SH-SY5Y (cell line): ENCODE measurements at regions not wholly inside any gene's neighbourhood (a gene's known extent, or its start where the extent isn't known, plus 50 kb on each side); places are given as distances from the start of the nearest gene placed in this dataset.

ENCODE experiments used
- GATA2 ChIP-seq: IDR thresholded peaks from 2 replicates; pipeline ENCODE4 v1.6.1; 2011; ENCODE audit warnings: mild to moderate bottlenecking, low read depth, low read length
- GATA3 ChIP-seq: IDR thresholded peaks from 2 replicates; pipeline ENCODE4 v1.6.1; 2011; ENCODE audit warnings: low read depth, mild to moderate bottlenecking, low read length, moderate library complexity

DNA sequence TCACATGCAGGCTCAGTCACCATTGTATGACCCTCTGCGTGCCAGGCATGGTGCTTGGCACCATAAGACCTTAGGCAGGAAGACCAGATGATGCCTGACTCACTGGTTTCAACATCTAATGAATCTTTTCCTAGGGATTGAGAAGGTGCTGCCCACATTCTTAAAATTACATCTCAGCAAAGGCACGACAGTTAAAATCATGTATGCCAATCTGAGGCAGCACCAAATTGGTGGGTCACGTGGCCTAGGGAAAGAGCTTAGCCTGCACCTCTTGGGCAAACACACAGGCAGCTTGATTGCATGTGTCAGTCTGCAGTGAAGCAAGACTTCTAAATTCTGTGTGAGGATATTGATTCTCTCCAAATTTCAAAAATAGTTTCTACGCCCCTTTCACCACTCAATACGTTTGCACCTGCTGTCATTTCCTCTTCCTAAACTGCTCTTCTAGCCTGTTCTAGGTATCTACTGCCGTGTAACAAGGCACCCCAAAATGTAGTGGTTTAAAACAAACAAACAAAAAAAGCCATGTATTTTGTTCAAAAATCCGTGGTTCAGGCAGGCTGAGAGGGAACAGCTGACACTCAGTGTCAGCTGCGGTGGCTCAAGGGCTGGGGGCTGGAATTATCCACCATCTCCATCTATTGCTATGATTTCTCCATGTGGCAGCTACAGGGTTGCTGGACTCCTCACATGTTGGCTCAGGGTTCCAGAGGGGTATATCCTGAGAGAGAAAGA is 160.2 kb upstream of the FGGY start:
- TF ChIP-seq GATA3: no peak

DNA sequence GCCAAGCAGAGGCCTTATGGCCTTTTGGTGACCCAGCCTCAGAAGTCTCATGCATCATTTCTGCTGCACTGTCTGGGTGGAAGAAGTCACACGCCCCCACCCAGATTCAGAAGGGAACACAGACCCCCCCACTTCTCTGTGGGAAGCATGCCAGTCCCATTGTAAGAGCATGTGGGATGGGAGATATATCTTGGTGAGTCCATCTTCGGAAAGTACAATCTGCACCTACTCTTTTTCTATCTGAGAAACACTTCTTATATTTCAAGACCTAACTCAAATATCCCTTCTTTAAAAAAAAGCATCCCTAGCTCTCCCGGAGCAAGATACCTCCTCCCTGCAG is 159.6 kb upstream of the FGGY start:
- TF ChIP-seq GATA2 (no peak), GATA3 (no peak)

DNA sequence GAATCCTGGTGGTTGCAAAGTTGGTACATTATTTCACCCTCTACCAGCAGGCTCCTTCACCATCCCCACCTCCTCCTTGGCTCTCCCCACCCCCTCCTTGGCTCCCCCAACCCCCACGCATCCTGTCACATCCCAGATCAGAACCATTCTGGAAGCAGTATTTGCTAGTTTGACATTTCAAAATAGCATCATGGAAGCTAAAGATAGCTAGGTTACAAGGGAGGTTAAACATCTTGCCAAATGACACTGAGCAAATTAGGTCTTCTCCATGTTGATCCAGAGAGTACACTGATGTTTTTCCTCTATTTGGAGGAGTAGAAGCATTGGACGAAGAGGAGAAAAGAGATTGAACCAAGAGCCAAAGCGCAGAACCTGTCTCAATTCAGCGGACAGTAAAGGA is 158.9 kb upstream of the FGGY start:
- TF ChIP-seq GATA3 (no peak), GATA2 (no peak)

DNA sequence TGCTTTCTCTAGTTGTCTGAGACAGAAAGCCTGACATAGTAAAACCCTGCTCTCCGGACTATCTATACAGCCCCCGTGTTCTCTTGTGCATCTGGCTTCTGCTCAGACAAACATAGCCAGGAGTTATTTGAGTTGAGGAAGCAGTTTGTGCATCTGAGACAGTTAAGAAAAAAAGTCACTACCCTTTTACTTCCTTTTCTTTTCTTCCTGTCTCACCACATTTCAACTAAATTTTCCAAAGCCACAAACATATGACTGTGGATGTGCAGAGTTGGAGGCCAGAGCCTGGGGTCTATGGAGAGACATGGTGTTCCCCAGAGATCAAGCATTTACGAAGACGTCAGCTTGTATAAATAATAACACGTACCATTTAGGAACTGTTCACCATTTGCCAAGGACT is 158.5 kb upstream of the FGGY start:
- TF ChIP-seq GATA2: no peak

DNA sequence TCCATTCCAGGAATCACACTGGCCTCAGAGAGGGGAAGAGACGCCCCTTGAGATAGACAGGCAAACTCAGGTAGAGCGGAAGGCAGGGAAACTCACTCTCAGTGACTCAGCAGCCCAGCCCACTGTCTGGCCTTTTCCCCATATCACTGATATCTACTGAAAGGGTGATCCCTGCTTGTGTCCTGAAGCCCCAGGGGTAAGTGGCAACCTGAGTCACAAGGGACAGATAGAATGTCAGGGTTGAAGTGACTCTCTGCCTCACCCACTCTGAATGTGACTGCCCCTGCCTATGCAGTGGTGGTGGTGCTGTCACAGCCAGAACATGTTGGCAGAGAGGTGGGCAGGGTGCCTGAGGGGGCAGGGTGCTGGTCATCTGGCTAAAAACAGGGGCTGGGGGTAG is 157.5 kb upstream of the FGGY start:
- TF ChIP-seq GATA3: no peak
- TF ChIP-seq GATA2: no peak

DNA sequence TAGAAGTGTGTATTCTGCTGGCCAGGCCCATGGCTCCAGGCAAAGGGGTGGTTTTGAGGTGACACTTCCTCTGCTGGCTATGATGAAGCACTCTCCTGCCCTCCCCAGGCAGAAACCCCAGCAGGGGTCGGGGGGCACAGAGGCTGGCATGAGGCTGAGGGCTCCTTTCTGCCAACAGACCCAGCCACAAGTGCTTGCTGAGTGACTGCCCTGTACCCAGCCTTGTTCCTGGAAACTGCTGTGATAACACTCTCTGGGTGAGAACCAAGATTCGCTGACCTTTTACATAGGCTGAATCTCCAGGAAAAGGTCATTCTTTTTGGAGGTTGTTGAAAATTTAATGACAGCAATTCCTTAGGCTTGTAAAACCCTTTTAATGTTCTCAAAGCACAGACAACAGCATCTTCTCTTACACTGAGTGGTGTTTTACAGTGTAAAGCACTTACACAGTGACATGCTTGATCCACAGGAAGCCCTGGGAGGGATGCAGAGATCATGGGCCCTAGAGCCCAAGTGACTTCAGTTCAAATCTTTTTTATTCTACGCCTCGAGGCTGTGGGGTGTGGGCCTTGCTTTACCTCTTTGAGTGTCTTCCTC is 155.5 kb upstream of the FGGY start:
- TF ChIP-seq GATA2 (no peak), GATA3 (no peak)

DNA sequence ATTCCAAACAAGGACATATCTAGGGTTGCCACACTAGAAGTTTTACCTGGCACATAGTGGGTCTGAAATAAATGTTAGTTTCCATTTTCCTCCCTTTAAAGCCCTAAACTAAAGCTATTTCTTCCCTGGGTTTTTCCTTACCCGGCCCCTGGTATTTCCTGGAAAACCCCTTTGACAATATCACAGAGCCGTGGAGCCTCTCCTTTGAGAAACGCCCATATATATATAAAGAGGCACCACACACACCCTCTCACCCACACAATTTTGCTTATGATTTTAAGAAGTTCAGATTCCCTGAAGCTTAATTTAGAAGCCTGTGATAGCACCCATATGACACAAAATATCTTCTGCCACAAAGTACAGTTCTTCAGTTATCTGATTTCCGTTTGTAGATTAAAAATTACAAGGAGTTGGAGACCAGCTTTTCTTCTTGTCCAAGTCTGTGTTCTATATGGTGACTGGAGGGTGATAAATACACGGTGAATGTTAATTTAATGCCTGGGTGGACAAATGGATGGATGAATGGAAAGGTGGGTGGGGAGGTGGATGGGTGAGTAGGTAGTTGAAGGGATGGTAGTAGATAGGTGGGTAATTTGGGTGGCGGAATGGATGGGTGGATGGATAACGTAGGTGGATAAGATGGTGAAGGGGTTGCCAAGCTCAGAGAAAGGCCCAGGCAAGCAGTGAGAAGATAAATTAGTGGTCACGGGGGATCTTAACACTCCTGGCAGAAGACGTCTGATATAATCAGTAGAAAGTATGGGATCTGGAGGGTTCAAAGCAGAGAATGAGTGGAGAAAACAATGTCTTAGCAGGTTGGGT is 154.4 kb upstream of the FGGY start:
- TF ChIP-seq GATA2 (no peak), GATA3 (no peak)

DNA sequence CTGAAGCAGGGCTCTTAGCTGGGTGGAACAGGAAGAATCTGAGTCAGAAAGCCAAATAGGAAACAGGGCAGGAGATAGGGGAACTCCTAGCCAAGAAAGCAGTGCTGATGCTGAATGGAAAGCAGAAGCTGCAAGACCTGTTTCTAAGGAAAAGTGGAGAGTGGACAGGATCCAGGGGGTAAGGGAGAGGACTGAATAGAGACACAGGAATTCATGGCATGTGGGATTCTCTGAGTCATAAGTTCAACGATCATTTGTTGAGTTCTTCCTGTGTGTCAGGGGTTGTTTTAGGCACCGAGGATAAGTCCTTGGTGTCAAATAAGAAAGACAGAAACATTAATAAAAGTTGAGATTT is 153.8 kb upstream of the FGGY start:
- TF ChIP-seq GATA2 (no peak), GATA3 (no peak)

DNA sequence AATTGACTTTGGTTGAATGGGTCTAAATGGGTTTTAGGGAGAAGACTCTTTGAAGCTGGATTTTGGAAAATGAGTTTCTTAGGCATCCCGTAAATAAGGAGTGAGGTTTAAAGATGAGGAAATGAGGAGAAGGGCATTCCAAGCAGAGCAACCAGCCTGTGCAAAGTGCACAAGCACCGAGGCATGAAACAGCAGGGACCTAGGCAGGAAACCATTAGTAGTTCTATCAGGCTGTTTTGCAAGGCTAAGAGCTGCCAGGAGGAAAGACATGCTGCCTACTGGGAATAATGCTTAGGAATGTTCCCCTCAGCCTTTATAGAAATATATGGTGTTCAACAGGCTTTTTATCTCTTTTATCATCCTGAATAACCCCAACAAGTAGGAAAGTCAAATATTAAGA is 153.1 kb upstream of the FGGY start:
- TF ChIP-seq GATA2 (no peak), GATA3 (no peak)

DNA sequence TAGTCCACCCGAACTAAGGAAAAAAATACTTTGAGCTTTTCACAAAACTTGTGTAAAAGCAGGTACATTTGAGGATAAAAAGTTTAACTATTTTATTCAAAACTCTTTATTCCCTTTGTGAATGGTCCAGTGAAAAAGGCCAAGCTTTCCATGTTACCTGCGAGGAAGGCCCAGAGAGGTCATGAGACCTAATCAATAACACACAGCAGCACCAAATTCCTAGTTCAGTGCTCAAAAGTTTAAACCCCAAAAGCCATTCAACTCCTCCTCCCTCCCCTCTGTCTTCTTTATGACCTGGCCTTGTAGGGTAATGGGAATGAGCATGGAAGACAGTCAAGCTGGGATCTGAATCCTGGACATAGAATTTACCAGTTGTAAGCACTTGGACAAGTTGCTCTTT is 151.9 kb upstream of the FGGY start:
- TF ChIP-seq GATA3 (no peak), GATA2 (no peak)

DNA sequence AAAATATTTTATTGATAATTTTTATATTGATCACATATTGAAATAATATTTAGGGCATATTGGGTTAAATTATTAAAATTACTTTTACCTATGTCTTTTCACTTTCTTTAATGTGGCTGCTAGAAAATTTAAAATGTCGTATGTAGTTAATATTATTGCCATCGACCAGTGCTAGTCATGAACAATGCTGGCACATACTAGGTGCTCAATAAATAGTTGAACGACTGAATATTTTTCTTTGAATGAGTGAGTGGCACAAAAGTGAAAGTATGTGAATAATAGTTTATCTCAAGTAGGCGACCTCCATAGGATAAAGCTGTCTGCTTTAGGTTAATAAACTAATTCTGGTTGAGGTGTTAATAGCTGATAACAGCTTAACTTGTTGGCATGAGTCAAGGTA is 150.8 kb upstream of the FGGY start:
- TF ChIP-seq GATA2: no peak
- TF ChIP-seq GATA3: no peak

DNA sequence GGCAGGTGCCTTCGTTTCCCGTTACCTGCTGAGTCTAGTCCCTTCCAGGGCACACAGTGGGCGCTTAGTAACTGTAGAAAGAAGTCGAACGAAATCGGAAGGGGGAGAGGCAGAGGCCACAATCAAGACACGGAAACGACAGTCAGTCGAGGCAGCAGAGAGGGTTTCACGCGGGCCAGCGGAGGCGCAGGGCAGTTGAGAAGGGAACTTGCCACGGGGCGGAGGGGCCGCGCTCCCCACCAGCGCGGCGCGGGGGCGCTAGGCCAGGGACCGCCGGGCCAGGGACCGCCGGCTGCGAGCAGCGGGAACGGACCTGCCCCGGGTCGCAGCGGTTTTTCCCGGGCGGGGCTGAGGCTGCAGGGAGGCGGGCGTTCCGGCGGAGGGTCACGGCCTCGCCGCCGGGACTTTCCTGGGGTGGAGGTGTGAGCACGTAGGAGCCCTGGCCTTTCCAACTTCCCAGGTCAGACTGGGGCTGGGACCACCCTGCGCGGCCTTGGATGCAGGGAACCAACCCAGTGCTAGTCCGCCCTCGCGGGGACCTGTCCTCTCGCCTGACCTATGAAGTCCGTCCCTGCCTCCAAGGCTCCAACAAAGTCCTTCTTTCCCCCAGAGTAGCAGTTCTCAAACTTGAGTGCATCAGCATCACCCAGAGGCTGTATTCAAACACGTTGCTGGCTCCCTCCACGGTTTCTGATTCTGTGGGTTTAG is 150.1 kb upstream of the FGGY start:
- TF ChIP-seq GATA3: no peak
- TF ChIP-seq GATA2: no peak

DNA sequence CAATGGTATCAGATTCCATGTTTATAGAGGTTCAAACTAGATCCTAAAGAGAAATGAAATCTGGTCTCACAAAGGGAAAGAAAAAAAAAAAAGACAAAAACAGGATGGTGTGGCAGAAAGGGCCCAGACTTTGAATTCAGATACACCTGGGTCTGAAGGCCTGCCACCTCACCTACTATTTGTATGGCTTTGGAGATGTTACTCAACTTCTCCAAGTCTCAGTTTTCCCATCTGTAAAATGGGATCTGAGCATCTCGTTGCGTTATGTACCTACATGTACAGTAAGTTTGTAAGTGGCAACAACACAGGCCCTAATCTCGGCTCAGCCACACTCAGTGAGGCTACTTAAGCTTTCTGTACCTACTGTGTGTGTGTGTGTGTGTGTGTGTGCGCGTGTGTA is 147.5 kb upstream of the FGGY start:
- TF ChIP-seq GATA3 (no peak), GATA2 (no peak)

DNA sequence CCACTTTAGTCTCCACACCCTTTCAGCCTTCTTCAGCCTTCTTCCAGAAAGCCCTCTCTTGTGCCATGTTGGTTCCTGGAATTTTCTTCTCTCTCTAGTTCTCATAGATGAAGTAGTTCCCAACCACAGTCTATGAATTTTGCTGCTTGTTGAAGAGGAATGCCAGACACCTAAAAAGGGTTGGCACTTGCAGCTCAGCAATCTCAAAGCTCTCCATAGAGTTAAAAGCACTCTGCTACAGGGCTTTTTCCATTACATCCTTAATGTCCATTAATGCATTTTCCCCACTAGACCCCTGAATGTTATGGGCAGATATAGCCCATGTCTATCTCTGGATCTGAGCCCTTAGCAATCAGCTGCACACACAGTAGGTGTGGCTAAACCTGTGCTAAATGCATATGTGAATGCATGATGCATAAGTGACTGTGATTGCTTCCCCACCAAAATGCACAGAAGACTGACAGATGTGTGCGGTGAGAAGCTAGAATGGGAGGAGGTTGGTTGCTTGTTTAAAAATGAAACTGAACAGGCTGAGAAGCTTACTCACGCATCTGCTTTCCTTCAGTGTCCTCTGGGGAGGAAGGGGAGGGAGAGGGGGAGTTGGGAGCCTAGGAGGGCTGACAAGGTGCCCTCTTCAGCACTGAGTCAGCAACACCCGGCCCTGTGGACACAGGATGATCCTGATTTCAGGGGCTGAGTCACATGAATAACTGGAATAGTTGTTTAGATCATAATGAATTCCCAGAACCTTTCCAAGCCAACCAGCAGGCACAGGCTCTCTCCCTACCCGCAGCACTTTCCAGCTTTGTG is 146.1 kb upstream of the FGGY start:
- TF ChIP-seq GATA3 (no peak), GATA2 (no peak)
